Spleen (tissue), 11 donors: ENCODE measurements at regions not wholly inside any gene's neighbourhood (a gene's known extent, or its start where the extent isn't known, plus 50 kb on each side); places are given as distances from the start of the nearest gene placed in this dataset.

Experiments used
- DNase-seq: peaks from one replicate; pipeline ENCODE4 v3.0.0-alpha.2; 2020
- H3K27ac ChIP-seq, 8 donors: fragments of 200-600 bp; sonication (generic) in 7 of 8; 1 replicate in 4 of 8; 2 replicates in 4 of 8; pipeline versions ENCODE4 v1.5.0 to v1.8.0; 2016 to 2021; ENCODE audit warnings: inconsistent platforms in 4 of 8, mild to moderate bottlenecking in 4 of 8, moderate library complexity in 1 of 8
- H3K27me3 ChIP-seq, 7 donors: fragments of 200-600 bp; sonication (generic) in 6 of 7; replicated peaks in 1 of 7; 1 replicate in 4 of 7; 2 replicates in 3 of 7; pipeline versions ENCODE4 v1.5.0 to v1.8.0; 2016 to 2021; ENCODE audit warnings: inconsistent platforms in 3 of 7, mild to moderate bottlenecking in 1 of 7
- H3K36me3 ChIP-seq, 6 donors: fragments of 200-600 bp; sonication (generic) in 5 of 6; 1 replicate in 4 of 6; 2 replicates in 2 of 6; pipeline versions ENCODE4 v1.5.0 to v1.8.0; 2016 to 2021; ENCODE audit warnings: inconsistent platforms in 2 of 6
- H3K4me1 ChIP-seq, 6 donors: fragments of 200-600 bp; sonication (generic) in 5 of 6; 1 replicate in 3 of 6; 2 replicates in 3 of 6; pipeline versions ENCODE4 v1.5.0 to v1.8.0; 2016 to 2021; ENCODE audit warnings: inconsistent platforms in 3 of 6
- H3K4me3 ChIP-seq, 8 donors: fragments of 200-600 bp; sonication (generic) in 7 of 8; 1 replicate in 4 of 8; 2 replicates in 4 of 8; pipeline versions ENCODE4 v1.5.0 to v1.8.0; 2016 to 2021; ENCODE audit warnings: inconsistent platforms in 4 of 8, mild to moderate bottlenecking in 4 of 8, moderate library complexity in 2 of 8
- H3K9me3 ChIP-seq, 8 donors: fragments of 200-600 bp; sonication (generic) in 7 of 8; 1 replicate in 4 of 8; 2 replicates in 4 of 8; pipeline versions ENCODE4 v1.5.0 to v1.8.0; 2016 to 2021; ENCODE audit warnings: inconsistent platforms in 4 of 8
- CTCF ChIP-seq, 11 experiments: fragments of 200-600 bp in 7 of 11; fragments of 450-650 bp in 4 of 11; sonication (generic) in 4 of 11; IDR thresholded peaks in 8 of 11; conservative IDR thresholded peaks in 3 of 11; 1 replicate in 7 of 11; 2 replicates in 4 of 11; pipeline versions ENCODE4 v1.4.0 to v1.8.0; 2016 to 2021; ENCODE audit warnings: antibody characterized with exemption in 11 of 11, inconsistent platforms in 4 of 11, mild to moderate bottlenecking in 1 of 11
- POLR2A ChIP-seq, 3 donors: fragments of 450-650 bp; IDR thresholded peaks; one replicate each; pipeline ENCODE4 v1.5.1; 2017; ENCODE audit warnings: antibody characterized with exemption in 3 of 3, mild to moderate bottlenecking in 1 of 3
- POLR2AphosphoS5 ChIP-seq, 3 donors: sonication (generic); formaldehyde crosslinking; IDR thresholded peaks; one replicate each; pipeline ENCODE4 v1.5.1; 2017; ENCODE audit warnings: antibody characterized with exemption in 3 of 3
- WGBS, 5 donors: extraction: QIAGEN DNeasy Blood & Tissue Kit in 3 of 5; methylation state at CpG; one replicate each; pipeline versions ENCODE4 v1.1.5 to v1.1.7; 2013 to 2018; 5-methylcytosine and 5-hydroxymethylcytosine counted together
- intact Hi-C: fragments of 100-400 bp; cut with DNase I; formaldehyde crosslinking; loops from one replicate; pipeline ENCODE4 v1.15.0; 2023; ENCODE audit warnings: low total_unique reads
- donor health status: healthy with polysubstance abuse.
- donor health status: DM: no; HTN: no; CAD: no; lungs with moderate emphysema.
- donor health status: DM: no; HTN: no; CAD: no.
- donor health status: Bipolar disorder and iron deficiency.
- donor health status: healthy.
- donor health status: DM: no; HTN: no; CAD: no.
- donor health status: DM: yes; HTN: yes; CAD: no.

GRCh38 chr1:5374192-5374591, 618.0 kb downstream of the NPHP4 start:
- H3K9me3 ChIP-seq: peaks cover 0 to 30% (median 12%) of the 10 kb centered on the region in 8 donors
- TF ChIP-seq POLR2AphosphoS5 (IDR thresholded peaks at IDR 0.05) (no peak), CTCF (IDR thresholded peaks at IDR 0.05 in 8 of 11, conservative IDR thresholded peaks at IDR 0.05 in 3 of 11) (no peak), POLR2A (IDR thresholded peaks at IDR 0.05) (no peak)
- no peak overlapping the region for H3K4me3 ChIP-seq
- no peak for DNase-seq
- H3K27ac ChIP-seq: no peak overlapping the region
- 78 to 93% (median 87%) methylated on average over 4 of the region's 4 CpGs for WGBS, 5 donors
- peaks cover 0 to 10% (median 0%) of the 10 kb centered on the region in 7 donors for H3K27me3 ChIP-seq
- H3K4me1 ChIP-seq: no peaks in the 10 kb centered on the region
- no peaks in the 10 kb centered on the region for H3K36me3 ChIP-seq
- intact Hi-C loops: no loop called here

DNA sequence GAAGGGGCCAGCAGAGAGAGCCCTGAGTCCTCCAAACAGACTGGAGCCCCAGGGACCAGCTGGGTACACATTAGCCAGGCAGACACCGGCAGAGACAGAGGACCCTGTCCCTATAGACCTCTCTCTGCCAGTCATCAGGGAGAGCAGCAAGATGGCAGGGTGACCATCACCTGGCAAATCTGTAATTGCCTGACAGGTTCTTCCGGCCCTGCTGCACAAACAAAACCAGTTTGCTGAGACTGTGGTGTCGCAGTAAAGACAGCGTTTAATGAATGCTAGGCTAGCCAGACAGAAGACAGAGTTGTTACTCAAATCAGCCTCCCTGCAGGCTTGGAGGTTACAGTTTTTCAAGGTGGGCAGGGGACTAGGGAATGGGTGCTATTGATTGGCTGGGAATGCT, 618.9 kb downstream of the NPHP4 start:
- intact Hi-C loops: no loop called here
- Histone ChIP-seq H3K4me3 (no peak overlapping the region), H3K9me3 (peaks cover 0 to 30% (median 12%) of the 10 kb centered on the region in 8 donors), H3K27ac (no peak overlapping the region), H3K27me3 (peaks cover 0 to 10% (median 0%) of the 10 kb centered on the region in 7 donors), H3K4me1 (no peaks in the 10 kb centered on the region), H3K36me3 (no peaks in the 10 kb centered on the region)
- 89 to 100% (median 94%) methylated on average over 4 of the region's 4 CpGs for WGBS, 5 donors
- no peak for DNase-seq
- TF ChIP-seq POLR2AphosphoS5 (IDR thresholded peaks at IDR 0.05): no peak
- TF ChIP-seq CTCF (IDR thresholded peaks at IDR 0.05 in 8 of 11, conservative IDR thresholded peaks at IDR 0.05 in 3 of 11): no peak
- no peak for TF ChIP-seq POLR2A (IDR thresholded peaks at IDR 0.05)

GRCh38 chr1:5371270-5371669, 621.0 kb downstream of the NPHP4 start:
- intact Hi-C loops: no loop called here
- H3K27me3 ChIP-seq: peaks cover 0 to 8% (median 0%) of the 10 kb centered on the region in 7 donors
- H3K9me3 ChIP-seq: peaks cover 0 to 30% (median 12%) of the 10 kb centered on the region in 8 donors
- H3K4me1 ChIP-seq: no peaks in the 10 kb centered on the region
- TF ChIP-seq POLR2A (IDR thresholded peaks at IDR 0.05) (no peak), POLR2AphosphoS5 (IDR thresholded peaks at IDR 0.05) (no peak), CTCF (IDR thresholded peaks at IDR 0.05 in 8 of 11, conservative IDR thresholded peaks at IDR 0.05 in 3 of 11) (no peak)
- DNase-seq: no peak
- WGBS, 5 donors: 75 to 91% (median 85%) methylated on average over 7 of the region's 7 CpGs
- H3K4me3 ChIP-seq: no peak overlapping the region
- H3K36me3 ChIP-seq: no peaks in the 10 kb centered on the region
- H3K27ac ChIP-seq: no peak overlapping the region

DNA sequence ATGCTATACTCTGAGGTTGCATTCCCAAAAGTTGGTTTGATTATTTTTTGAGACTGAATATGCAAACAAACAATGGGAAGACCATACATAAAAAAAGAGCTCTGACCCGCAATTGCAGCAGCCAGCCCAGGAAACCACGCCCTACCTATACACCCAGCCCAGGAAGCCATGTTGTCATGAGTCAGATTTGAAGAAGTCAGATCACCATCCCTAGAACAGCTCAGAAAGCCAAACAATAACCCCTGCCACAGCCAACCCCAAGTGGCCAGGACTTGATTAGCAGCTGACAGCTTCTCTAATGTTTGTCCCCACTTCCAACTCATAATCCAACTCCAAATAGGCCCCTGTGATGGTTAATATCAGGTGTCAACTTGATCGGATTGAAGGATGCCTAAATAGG, 621.9 kb downstream of the NPHP4 start:
- intact Hi-C loops: no loop called here
- DNase-seq: no peak
- peaks cover 0 to 30% (median 12%) of the 10 kb centered on the region in 8 donors for H3K9me3 ChIP-seq
- no peaks in the 10 kb centered on the region for H3K4me1 ChIP-seq
- 61 to 91% (median 72%) methylated on average over 3 of the region's 3 CpGs for WGBS, 5 donors
- no peak for TF ChIP-seq POLR2AphosphoS5 (IDR thresholded peaks at IDR 0.05)
- no peak for TF ChIP-seq CTCF (IDR thresholded peaks at IDR 0.05 in 8 of 11, conservative IDR thresholded peaks at IDR 0.05 in 3 of 11)
- TF ChIP-seq POLR2A (IDR thresholded peaks at IDR 0.05): no peak
- H3K27me3 ChIP-seq: peaks cover 0 to 8% (median 0%) of the 10 kb centered on the region in 7 donors
- no peak overlapping the region for H3K4me3 ChIP-seq
- no peaks in the 10 kb centered on the region for H3K36me3 ChIP-seq
- H3K27ac ChIP-seq: no peak overlapping the region
